ENCODE measurements at regions not wholly inside any gene's neighbourhood (a gene's known extent, or its start where the extent isn't known, plus 50 kb on each side); places are given as distances from the start of the nearest gene placed in this dataset.

DNA sequence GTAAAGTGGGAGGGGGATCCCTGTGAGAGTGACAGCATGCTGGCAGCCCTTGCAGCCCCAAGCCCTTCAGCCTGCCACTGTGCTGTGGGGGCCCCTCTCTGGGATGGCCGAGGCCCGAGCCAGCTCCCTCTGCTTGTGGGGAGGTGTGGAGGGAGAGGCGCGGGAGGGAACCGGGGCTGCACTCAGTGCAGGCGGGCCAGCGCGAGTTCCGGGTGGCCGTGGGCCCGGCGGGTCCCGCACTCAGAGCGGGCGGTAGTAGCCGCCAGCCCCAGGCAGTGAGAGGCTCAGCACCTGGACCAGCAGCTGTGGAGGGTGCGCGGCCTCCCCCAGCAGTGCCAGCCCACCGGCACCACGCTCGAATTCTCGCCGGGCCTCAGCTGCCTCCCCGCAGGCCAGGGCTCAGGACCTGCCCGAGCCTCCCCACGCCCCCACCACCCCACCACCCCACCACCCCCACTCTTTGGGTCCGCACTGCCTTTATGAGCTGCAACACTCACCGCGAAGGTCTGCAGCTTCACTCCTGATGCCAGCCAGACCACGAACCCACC, 208.1 kb downstream of the CDH19 start (continued):
- TF ChIP-seq, protein P1, sequence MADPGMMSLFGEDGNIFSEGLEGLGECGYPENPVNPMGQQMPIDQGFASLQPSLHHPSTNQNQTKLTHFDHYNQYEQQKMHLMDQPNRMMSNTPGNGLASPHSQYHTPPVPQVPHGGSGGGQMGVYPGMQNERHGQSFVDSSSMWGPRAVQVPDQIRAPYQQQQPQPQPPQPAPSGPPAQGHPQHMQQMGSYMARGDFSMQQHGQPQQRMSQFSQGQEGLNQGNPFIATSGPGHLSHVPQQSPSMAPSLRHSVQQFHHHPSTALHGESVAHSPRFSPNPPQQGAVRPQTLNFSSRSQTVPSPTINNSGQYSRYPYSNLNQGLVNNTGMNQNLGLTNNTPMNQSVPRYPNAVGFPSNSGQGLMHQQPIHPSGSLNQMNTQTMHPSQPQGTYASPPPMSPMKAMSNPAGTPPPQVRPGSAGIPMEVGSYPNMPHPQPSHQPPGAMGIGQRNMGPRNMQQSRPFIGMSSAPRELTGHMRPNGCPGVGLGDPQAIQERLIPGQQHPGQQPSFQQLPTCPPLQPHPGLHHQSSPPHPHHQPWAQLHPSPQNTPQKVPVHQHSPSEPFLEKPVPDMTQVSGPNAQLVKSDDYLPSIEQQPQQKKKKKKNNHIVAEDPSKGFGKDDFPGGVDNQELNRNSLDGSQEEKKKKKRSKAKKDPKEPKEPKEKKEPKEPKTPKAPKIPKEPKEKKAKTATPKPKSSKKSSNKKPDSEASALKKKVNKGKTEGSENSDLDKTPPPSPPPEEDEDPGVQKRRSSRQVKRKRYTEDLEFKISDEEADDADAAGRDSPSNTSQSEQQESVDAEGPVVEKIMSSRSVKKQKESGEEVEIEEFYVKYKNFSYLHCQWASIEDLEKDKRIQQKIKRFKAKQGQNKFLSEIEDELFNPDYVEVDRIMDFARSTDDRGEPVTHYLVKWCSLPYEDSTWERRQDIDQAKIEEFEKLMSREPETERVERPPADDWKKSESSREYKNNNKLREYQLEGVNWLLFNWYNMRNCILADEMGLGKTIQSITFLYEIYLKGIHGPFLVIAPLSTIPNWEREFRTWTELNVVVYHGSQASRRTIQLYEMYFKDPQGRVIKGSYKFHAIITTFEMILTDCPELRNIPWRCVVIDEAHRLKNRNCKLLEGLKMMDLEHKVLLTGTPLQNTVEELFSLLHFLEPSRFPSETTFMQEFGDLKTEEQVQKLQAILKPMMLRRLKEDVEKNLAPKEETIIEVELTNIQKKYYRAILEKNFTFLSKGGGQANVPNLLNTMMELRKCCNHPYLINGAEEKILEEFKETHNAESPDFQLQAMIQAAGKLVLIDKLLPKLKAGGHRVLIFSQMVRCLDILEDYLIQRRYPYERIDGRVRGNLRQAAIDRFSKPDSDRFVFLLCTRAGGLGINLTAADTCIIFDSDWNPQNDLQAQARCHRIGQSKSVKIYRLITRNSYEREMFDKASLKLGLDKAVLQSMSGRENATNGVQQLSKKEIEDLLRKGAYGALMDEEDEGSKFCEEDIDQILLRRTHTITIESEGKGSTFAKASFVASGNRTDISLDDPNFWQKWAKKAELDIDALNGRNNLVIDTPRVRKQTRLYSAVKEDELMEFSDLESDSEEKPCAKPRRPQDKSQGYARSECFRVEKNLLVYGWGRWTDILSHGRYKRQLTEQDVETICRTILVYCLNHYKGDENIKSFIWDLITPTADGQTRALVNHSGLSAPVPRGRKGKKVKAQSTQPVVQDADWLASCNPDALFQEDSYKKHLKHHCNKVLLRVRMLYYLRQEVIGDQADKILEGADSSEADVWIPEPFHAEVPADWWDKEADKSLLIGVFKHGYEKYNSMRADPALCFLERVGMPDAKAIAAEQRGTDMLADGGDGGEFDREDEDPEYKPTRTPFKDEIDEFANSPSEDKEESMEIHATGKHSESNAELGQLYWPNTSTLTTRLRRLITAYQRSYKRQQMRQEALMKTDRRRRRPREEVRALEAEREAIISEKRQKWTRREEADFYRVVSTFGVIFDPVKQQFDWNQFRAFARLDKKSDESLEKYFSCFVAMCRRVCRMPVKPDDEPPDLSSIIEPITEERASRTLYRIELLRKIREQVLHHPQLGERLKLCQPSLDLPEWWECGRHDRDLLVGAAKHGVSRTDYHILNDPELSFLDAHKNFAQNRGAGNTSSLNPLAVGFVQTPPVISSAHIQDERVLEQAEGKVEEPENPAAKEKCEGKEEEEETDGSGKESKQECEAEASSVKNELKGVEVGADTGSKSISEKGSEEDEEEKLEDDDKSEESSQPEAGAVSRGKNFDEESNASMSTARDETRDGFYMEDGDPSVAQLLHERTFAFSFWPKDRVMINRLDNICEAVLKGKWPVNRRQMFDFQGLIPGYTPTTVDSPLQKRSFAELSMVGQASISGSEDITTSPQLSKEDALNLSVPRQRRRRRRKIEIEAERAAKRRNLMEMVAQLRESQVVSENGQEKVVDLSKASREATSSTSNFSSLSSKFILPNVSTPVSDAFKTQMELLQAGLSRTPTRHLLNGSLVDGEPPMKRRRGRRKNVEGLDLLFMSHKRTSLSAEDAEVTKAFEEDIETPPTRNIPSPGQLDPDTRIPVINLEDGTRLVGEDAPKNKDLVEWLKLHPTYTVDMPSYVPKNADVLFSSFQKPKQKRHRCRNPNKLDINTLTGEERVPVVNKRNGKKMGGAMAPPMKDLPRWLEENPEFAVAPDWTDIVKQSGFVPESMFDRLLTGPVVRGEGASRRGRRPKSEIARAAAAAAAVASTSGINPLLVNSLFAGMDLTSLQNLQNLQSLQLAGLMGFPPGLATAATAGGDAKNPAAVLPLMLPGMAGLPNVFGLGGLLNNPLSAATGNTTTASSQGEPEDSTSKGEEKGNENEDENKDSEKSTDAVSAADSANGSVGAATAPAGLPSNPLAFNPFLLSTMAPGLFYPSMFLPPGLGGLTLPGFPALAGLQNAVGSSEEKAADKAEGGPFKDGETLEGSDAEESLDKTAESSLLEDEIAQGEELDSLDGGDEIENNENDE (IDR thresholded peaks at IDR 0.05; ENCODE audit: insufficient replicate concordance, low read length), result no peak
- no peak for TF ChIP-seq GABPA (IDR thresholded peaks at IDR 0.05; ENCODE audit: borderline replicate concordance, insufficient read depth, low read length)
